ENCODE measurements at regions not wholly inside any gene's neighbourhood (a gene's known extent, or its start where the extent isn't known, plus 50 kb on each side); places are given as distances from the start of the nearest gene placed in this dataset.

- WGBS (ENCODE audit: extremely low coverage, insufficient coverage, insufficient read length), result no CpG with 5 or more reads among the region's 7 CpGs
- no peak overlapping the region for H2BK5ac ChIP-seq (ENCODE audit: low read depth, low read length, poor library complexity)
- H4K8ac ChIP-seq (ENCODE audit: low read depth, low read length), result no peak overlapping the region
- H3K23ac ChIP-seq (ENCODE audit: low read length), result no peak overlapping the region
- no peak overlapping the region for H4K12ac ChIP-seq (ENCODE audit: low read depth, low read length)
- H3K79me1 ChIP-seq (ENCODE audit: low read length), result peaks cover 2% of the 10 kb centered on the region
- H3K14ac ChIP-seq (ENCODE audit: low read length), result no peak overlapping the region
- H3K27me3 ChIP-seq (ENCODE audit: insufficient read depth, low read length), result no peaks in the 10 kb centered on the region
- H2AK5ac ChIP-seq (ENCODE audit: low read length), result no peak overlapping the region
- H3K79me2 ChIP-seq (ENCODE audit: control insufficient read depth, insufficient read depth, low read length, poor library complexity), result no peaks in the 10 kb centered on the region
- H4K91ac ChIP-seq (ENCODE audit: low read depth, low read length), result no peak overlapping the region
- H2BK12ac ChIP-seq (ENCODE audit: low read length), result no peak overlapping the region
- no peaks in the 10 kb centered on the region for H3K9me3 ChIP-seq (ENCODE audit: insufficient read depth, low read depth, low read length)
- DNase-seq, result no peak
- H2AFZ ChIP-seq (ENCODE audit: insufficient read depth, low read length, poor library complexity), result no peak overlapping the region
- H3K36me3 ChIP-seq (ENCODE audit: control insufficient read depth in 1 of 2, insufficient read depth in 2 of 2, low read length in 2 of 2), result no peaks in the 10 kb centered on the region
- no peak overlapping the region for H3K9ac ChIP-seq (ENCODE audit: low read length)
- H3K4ac ChIP-seq (ENCODE audit: low read depth, low read length), result no peak overlapping the region
- no peak overlapping the region for H3K4me3 ChIP-seq (ENCODE audit: low read depth, low read length)
- H2BK120ac ChIP-seq (ENCODE audit: insufficient read depth, low read length, poor library complexity), result no peak overlapping the region
- no peak overlapping the region for H3K27ac ChIP-seq (ENCODE audit: low read depth, low read length)
- peaks cover 0 to 2% of the 10 kb centered on the region in 2 experiments for H3K4me1 ChIP-seq (ENCODE audit: control insufficient read depth in 1 of 2, insufficient read depth in 2 of 2, low read length in 2 of 2)
- H3K4me2 ChIP-seq (ENCODE audit: low read length), result no peak overlapping the region
- no peak overlapping the region for H3K18ac ChIP-seq (ENCODE audit: low read length)
Observed at GRCh38 chr16:73199214-73199613, 151.3 kb upstream of the ZFHX3 start.

- Histone ChIP-seq H4K91ac (ENCODE audit: low read depth, low read length) (no peak overlapping the region), H2BK5ac (ENCODE audit: low read depth, low read length, poor library complexity) (no peak overlapping the region), H2BK120ac (ENCODE audit: insufficient read depth, low read length, poor library complexity) (no peak overlapping the region), H4K8ac (ENCODE audit: low read depth, low read length) (no peak overlapping the region), H3K36me3 (ENCODE audit: control insufficient read depth in 1 of 2, insufficient read depth in 2 of 2, low read length in 2 of 2) (no peaks in the 10 kb centered on the region), H3K27ac (ENCODE audit: low read depth, low read length) (no peak overlapping the region), H3K4ac (ENCODE audit: low read depth, low read length) (no peak overlapping the region), H3K79me1 (ENCODE audit: low read length) (peaks cover 2% of the 10 kb centered on the region), H3K14ac (ENCODE audit: low read length) (no peak overlapping the region), H2AFZ (ENCODE audit: insufficient read depth, low read length, poor library complexity) (no peak overlapping the region), H3K18ac (ENCODE audit: low read length) (no peak overlapping the region), H3K79me2 (ENCODE audit: control insufficient read depth, insufficient read depth, low read length, poor library complexity) (no peaks in the 10 kb centered on the region), H3K23ac (ENCODE audit: low read length) (no peak overlapping the region), H3K4me1 (ENCODE audit: control insufficient read depth in 1 of 2, insufficient read depth in 2 of 2, low read length in 2 of 2) (peaks cover 0 to 2% of the 10 kb centered on the region in 2 experiments), H3K4me3 (ENCODE audit: low read depth, low read length) (no peak overlapping the region), H2AK5ac (ENCODE audit: low read length) (no peak overlapping the region), H3K9me3 (ENCODE audit: insufficient read depth, low read depth, low read length) (no peaks in the 10 kb centered on the region), H3K27me3 (ENCODE audit: insufficient read depth, low read length) (no peaks in the 10 kb centered on the region), H3K9ac (ENCODE audit: low read length) (peak overlapping the region; percentile 39), H3K4me2 (ENCODE audit: low read length) (no peak overlapping the region), H2BK12ac (ENCODE audit: low read length) (no peak overlapping the region), H4K12ac (ENCODE audit: low read depth, low read length) (no peak overlapping the region)
- DNase-seq, result no peak
- WGBS (ENCODE audit: extremely low coverage, insufficient coverage, insufficient read length), result no CpG with 5 or more reads among the region's 5 CpGs
Observed at GRCh38 chr16:73198481-73198880, 150.6 kb upstream of the ZFHX3 start.

GRCh38 chr16:73197598-73197997 lies 149.7 kb upstream of the ZFHX3 start:
- Histone ChIP-seq H3K14ac (ENCODE audit: low read length) (no peak overlapping the region), H3K9ac (ENCODE audit: low read length) (no peak overlapping the region), H2BK12ac (ENCODE audit: low read length) (no peak overlapping the region), H4K12ac (ENCODE audit: low read depth, low read length) (no peak overlapping the region), H3K18ac (ENCODE audit: low read length) (no peak overlapping the region), H2AFZ (ENCODE audit: insufficient read depth, low read length, poor library complexity) (no peak overlapping the region), H3K23ac (ENCODE audit: low read length) (no peak overlapping the region), H2BK120ac (ENCODE audit: insufficient read depth, low read length, poor library complexity) (no peak overlapping the region), H4K8ac (ENCODE audit: low read depth, low read length) (no peak overlapping the region), H2BK5ac (ENCODE audit: low read depth, low read length, poor library complexity) (no peak overlapping the region), H3K79me1 (ENCODE audit: low read length) (peaks cover 2% of the 10 kb centered on the region), H3K79me2 (ENCODE audit: control insufficient read depth, insufficient read depth, low read length, poor library complexity) (no peaks in the 10 kb centered on the region), H2AK5ac (ENCODE audit: low read length) (no peak overlapping the region), H3K9me3 (ENCODE audit: insufficient read depth, low read depth, low read length) (peaks cover 2% of the 10 kb centered on the region), H3K4me1 (ENCODE audit: control insufficient read depth in 1 of 2, insufficient read depth in 2 of 2, low read length in 2 of 2) (peaks cover 0 to 2% of the 10 kb centered on the region in 2 experiments), H3K4me2 (ENCODE audit: low read length) (no peak overlapping the region), H3K36me3 (ENCODE audit: control insufficient read depth in 1 of 2, insufficient read depth in 2 of 2, low read length in 2 of 2) (no peaks in the 10 kb centered on the region), H3K27me3 (ENCODE audit: insufficient read depth, low read length) (no peaks in the 10 kb centered on the region), H3K4me3 (ENCODE audit: low read depth, low read length) (no peak overlapping the region), H3K4ac (ENCODE audit: low read depth, low read length) (no peak overlapping the region), H4K91ac (ENCODE audit: low read depth, low read length) (no peak overlapping the region), H3K27ac (ENCODE audit: low read depth, low read length) (no peak overlapping the region)
- no CpG with 5 or more reads among the region's 3 CpGs for WGBS (ENCODE audit: extremely low coverage, insufficient coverage, insufficient read length)
- DNase-seq, result no peak

- no peaks in the 10 kb centered on the region for H3K27me3 ChIP-seq (ENCODE audit: insufficient read depth, low read length)
- H3K4me2 ChIP-seq (ENCODE audit: low read length), result no peak overlapping the region
- H3K18ac ChIP-seq (ENCODE audit: low read length), result no peak overlapping the region
- no peak overlapping the region for H4K12ac ChIP-seq (ENCODE audit: low read depth, low read length)
- no peaks in the 10 kb centered on the region for H3K36me3 ChIP-seq (ENCODE audit: control insufficient read depth in 1 of 2, insufficient read depth in 2 of 2, low read length in 2 of 2)
- no peak overlapping the region for H3K27ac ChIP-seq (ENCODE audit: low read depth, low read length)
- no peak overlapping the region for H3K9ac ChIP-seq (ENCODE audit: low read length)
- no peak overlapping the region for H2BK12ac ChIP-seq (ENCODE audit: low read length)
- WGBS (ENCODE audit: extremely low coverage, insufficient coverage, insufficient read length), result no CpG with 5 or more reads among the region's 4 CpGs
- DNase-seq, result peak; percentile 86 to 94
- H2BK5ac ChIP-seq (ENCODE audit: low read depth, low read length, poor library complexity), result no peak overlapping the region
- H3K4me1 ChIP-seq (ENCODE audit: control insufficient read depth in 1 of 2, insufficient read depth in 2 of 2, low read length in 2 of 2), result peaks cover 0 to 2% of the 10 kb centered on the region in 2 experiments
- no peak overlapping the region for H2AFZ ChIP-seq (ENCODE audit: insufficient read depth, low read length, poor library complexity)
- H2BK120ac ChIP-seq (ENCODE audit: insufficient read depth, low read length, poor library complexity), result no peak overlapping the region
- H3K9me3 ChIP-seq (ENCODE audit: insufficient read depth, low read depth, low read length), result peaks cover 2% of the 10 kb centered on the region
- no peak overlapping the region for H4K8ac ChIP-seq (ENCODE audit: low read depth, low read length)
- no peak overlapping the region for H2AK5ac ChIP-seq (ENCODE audit: low read length)
- H4K91ac ChIP-seq (ENCODE audit: low read depth, low read length), result no peak overlapping the region
- no peak overlapping the region for H3K4me3 ChIP-seq (ENCODE audit: low read depth, low read length)
- no peak overlapping the region for H3K4ac ChIP-seq (ENCODE audit: low read depth, low read length)
- no peak overlapping the region for H3K14ac ChIP-seq (ENCODE audit: low read length)
- no peak overlapping the region for H3K23ac ChIP-seq (ENCODE audit: low read length)
- no peaks in the 10 kb centered on the region for H3K79me2 ChIP-seq (ENCODE audit: control insufficient read depth, insufficient read depth, low read length, poor library complexity)
- peaks cover 2% of the 10 kb centered on the region for H3K79me1 ChIP-seq (ENCODE audit: low read length)
Observed at GRCh38 chr16:73196670-73197069, 148.7 kb upstream of the ZFHX3 start.
